ENCODE measurements at regions not wholly inside any gene's neighbourhood (a gene's known extent, or its start where the extent isn't known, plus 50 kb on each side); places are given as distances from the start of the nearest gene placed in this dataset.

DNA sequence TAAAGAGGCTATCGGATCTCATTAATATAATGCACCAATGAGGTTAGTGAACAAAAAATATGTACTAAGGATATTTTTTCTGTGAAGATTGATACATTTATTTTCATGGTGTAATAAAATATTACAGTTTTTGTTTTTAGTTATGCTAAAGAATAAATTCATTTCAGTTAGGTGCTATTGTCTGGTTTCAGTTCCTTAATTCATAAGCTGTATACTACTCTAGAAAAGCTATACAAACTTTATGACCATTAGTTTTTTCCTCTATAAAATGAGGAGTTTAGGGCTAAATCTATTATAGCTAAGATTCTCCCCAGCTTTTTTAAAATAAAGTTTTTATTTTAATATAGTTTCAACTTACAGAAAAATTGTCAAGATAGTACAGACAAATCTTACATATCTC lies 1311.7 kb upstream of the NXPH2 start:
- in situ Hi-C loops (cut with HindIII; ENCODE audit: low pct_unique_long_range_greater_than_20kb, low sequenced_read_pairs) (no loop called here), intact Hi-C loops (cut with micrococcal nuclease; ENCODE audit: unreplicated experiment) (no loop called here)
- H3K4me3 ChIP-seq (ENCODE audit: low read depth in 2 of 2, low read length in 2 of 2) = no peak overlapping the region
- no peaks in the 10 kb centered on the region for H3K36me3 ChIP-seq (ENCODE audit: control insufficient read depth, insufficient read depth, low read length)
- POLR2A ChIA-PET = no interaction called here
- ATAC-seq = no peak
- H3K27ac ChIP-seq (ENCODE audit: low read length) = no peak overlapping the region
- no peaks in the 10 kb centered on the region for H3K4me1 ChIP-seq (ENCODE audit: control insufficient read depth, insufficient read depth, low read length)
- no peak for DNase-seq (ENCODE audit: low read depth, low spot score)
- CTCF ChIA-PET = no interaction called here
- no TSS peak for BruUV-seq (replicated peaks)
- H3K9me3 ChIP-seq (ENCODE audit: control insufficient read depth, insufficient read depth, low read depth, low read length) = no peaks in the 10 kb centered on the region
- no peaks in the 10 kb centered on the region for H3K27me3 ChIP-seq (ENCODE audit: control insufficient read depth, insufficient read depth, low read length)
- TF ChIP-seq CTCF (IDR thresholded peaks at IDR 0.05) (no peak), REST (IDR thresholded peaks at IDR 0.05; ENCODE audit: insufficient read depth in 1 of 2, low read depth in 2 of 2, low read length in 1 of 2) (no peak), POLR2AphosphoS5 (IDR thresholded peaks at IDR 0.05; ENCODE audit: low read depth, low read length) (no peak), SIN3A (IDR thresholded peaks at IDR 0.05; ENCODE audit: borderline replicate concordance, insufficient read depth, low read depth, low read length) (no peak), TCF7L2 (IDR thresholded peaks at IDR 0.05; ENCODE audit: low read depth, low read length) (no peak)

- TF ChIP-seq POLR2AphosphoS5 (IDR thresholded peaks at IDR 0.05; ENCODE audit: low read depth, low read length) = no peak
- TF ChIP-seq SIN3A (IDR thresholded peaks at IDR 0.05; ENCODE audit: borderline replicate concordance, insufficient read depth, low read depth, low read length) = no peak
- TF ChIP-seq REST (IDR thresholded peaks at IDR 0.05; ENCODE audit: insufficient read depth in 1 of 2, low read depth in 2 of 2, low read length in 1 of 2) = no peak
- TF ChIP-seq CTCF (IDR thresholded peaks at IDR 0.05) = no peak
- TF ChIP-seq TCF7L2 (IDR thresholded peaks at IDR 0.05; ENCODE audit: low read depth, low read length) = no peak
- DNase-seq (ENCODE audit: low read depth, low spot score) (no peak), ATAC-seq (no peak)
- in situ Hi-C loops (cut with HindIII; ENCODE audit: low pct_unique_long_range_greater_than_20kb, low sequenced_read_pairs) = no loop called here
- BruUV-seq (replicated peaks) = no TSS peak
- Histone ChIP-seq H3K36me3 (ENCODE audit: control insufficient read depth, insufficient read depth, low read length) (no peaks in the 10 kb centered on the region), H3K4me3 (ENCODE audit: low read depth in 2 of 2, low read length in 2 of 2) (no peak overlapping the region), H3K27ac (ENCODE audit: low read length) (no peak overlapping the region), H3K4me1 (ENCODE audit: control insufficient read depth, insufficient read depth, low read length) (no peaks in the 10 kb centered on the region), H3K9me3 (ENCODE audit: control insufficient read depth, insufficient read depth, low read depth, low read length) (no peaks in the 10 kb centered on the region), H3K27me3 (ENCODE audit: control insufficient read depth, insufficient read depth, low read length) (no peaks in the 10 kb centered on the region)
- intact Hi-C loops (cut with micrococcal nuclease; ENCODE audit: unreplicated experiment) = no loop called here
- CTCF ChIA-PET = no interaction called here
- POLR2A ChIA-PET = no interaction called here
Measured at GRCh38 chr2:140086964-140087363, 1306.8 kb upstream of the NXPH2 start.
